ENCODE measurements at regions not wholly inside any gene's neighbourhood (a gene's known extent, or its start where the extent isn't known, plus 50 kb on each side); places are given as distances from the start of the nearest gene placed in this dataset.

DNA sequence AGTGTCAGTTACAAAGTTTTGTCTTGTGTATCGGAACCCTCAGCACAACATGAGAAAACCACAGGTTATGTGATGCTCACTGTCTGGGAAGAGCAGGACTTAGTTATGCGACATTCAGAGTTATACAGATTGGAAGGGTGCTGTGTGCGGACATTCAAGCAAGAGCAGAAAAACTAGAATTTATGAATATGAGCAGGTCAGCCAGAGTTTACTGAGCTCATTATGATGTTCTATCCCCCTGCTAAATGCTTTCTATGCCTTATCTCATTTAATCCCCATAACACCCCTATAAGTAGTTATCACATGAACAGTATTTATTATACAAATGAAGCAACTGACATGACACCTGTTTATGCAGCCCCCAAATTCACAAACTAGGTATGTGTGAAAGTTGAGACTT, 1083.2 kb downstream of the FLRT2 start:
- no peaks in the 10 kb centered on the region for H3K27me3 ChIP-seq (replicated peaks; ENCODE audit: insufficient read depth, low read depth, low read length, poor library complexity)
- no peak for DNase-seq (ENCODE audit: low spot score)
- H3K4me1 ChIP-seq (ENCODE audit: insufficient read depth, low read length, poor library complexity, severe bottlenecking) = no peaks in the 10 kb centered on the region
- CTCF ChIA-PET = no interaction called here
- no peaks in the 10 kb centered on the region for H3K36me3 ChIP-seq (ENCODE audit: insufficient read depth, low read length, poor library complexity, severe bottlenecking)
- TF ChIP-seq EZH2 (IDR thresholded peaks at IDR 0.05; ENCODE audit: borderline replicate concordance, low read depth, low read length, poor library complexity, severe bottlenecking) (no peak), CTCF (conservative IDR thresholded peaks at IDR 0.05; ENCODE audit: low read depth, low read length) (no peak)
- intact Hi-C loops (cut with micrococcal nuclease; ENCODE audit: unreplicated experiment) = no loop called here
- no peaks in the 10 kb centered on the region for H3K9me3 ChIP-seq (ENCODE audit: low read depth, low read length, poor library complexity, severe bottlenecking)
- no peak overlapping the region for H3K27ac ChIP-seq (ENCODE audit: low read depth, low read length, poor library complexity, severe bottlenecking)
- no TSS peak for BruUV-seq (replicated peaks)
- no peak overlapping the region for H3K4me3 ChIP-seq (ENCODE audit: low read depth, low read length, poor library complexity, severe bottlenecking)
- POLR2A ChIA-PET (ENCODE audit: low non-redundant PET) = no interaction called here

DNA sequence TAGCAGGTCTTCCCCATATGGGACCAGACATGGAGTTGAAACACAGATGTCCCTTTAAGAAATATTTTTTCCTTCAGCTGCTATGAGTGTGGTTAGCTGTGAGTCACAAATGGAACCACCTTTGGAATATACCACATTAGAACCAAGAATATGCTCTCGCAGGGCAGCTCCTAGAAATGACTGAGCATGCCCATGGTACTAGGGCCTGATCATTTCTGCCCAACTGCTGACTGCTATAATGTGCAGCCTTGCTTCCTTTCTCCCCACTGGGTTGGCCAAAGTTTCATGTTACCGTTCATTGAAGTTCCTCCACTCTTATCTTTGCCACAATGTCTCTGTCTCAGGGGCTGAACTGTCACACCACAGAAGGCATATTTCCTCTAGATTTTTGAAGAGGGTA, 1074.6 kb downstream of the FLRT2 start:
- no peaks in the 10 kb centered on the region for H3K9me3 ChIP-seq (ENCODE audit: low read depth, low read length, poor library complexity, severe bottlenecking)
- no peak for TF ChIP-seq EZH2 (IDR thresholded peaks at IDR 0.05; ENCODE audit: borderline replicate concordance, low read depth, low read length, poor library complexity, severe bottlenecking)
- no peak for TF ChIP-seq CTCF (conservative IDR thresholded peaks at IDR 0.05; ENCODE audit: low read depth, low read length)
- no peaks in the 10 kb centered on the region for H3K27me3 ChIP-seq (replicated peaks; ENCODE audit: insufficient read depth, low read depth, low read length, poor library complexity)
- BruUV-seq (replicated peaks) = no TSS peak
- H3K36me3 ChIP-seq (ENCODE audit: insufficient read depth, low read length, poor library complexity, severe bottlenecking) = no peaks in the 10 kb centered on the region
- H3K4me3 ChIP-seq (ENCODE audit: low read depth, low read length, poor library complexity, severe bottlenecking) = no peak overlapping the region
- no peak for DNase-seq (ENCODE audit: low spot score)
- H3K27ac ChIP-seq (ENCODE audit: low read depth, low read length, poor library complexity, severe bottlenecking) = no peak overlapping the region
- no peaks in the 10 kb centered on the region for H3K4me1 ChIP-seq (ENCODE audit: insufficient read depth, low read length, poor library complexity, severe bottlenecking)
- intact Hi-C loops (cut with micrococcal nuclease; ENCODE audit: unreplicated experiment) = no loop called here
- ChIA-PET CTCF (no interaction called here), POLR2A (ENCODE audit: low non-redundant PET) (no interaction called here)

DNA sequence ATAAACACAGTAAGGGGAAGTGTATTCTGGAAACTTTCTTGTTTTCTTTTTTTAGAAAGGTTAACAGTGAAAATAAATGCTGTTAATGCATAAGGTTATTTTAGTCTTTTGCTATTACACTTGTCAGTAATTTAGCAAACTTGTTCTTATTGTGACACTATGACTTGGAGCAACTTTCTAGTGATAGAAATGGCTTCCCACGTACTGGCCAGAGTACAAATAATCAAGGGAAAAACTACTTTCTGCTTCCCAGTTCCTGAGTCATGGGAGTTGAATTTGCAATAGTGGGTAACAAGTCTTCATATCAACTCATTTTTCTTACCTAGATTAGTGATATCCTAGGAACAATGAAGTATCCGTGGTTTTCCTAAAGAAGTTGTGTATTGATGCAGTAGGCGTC, 1072.3 kb downstream of the FLRT2 start:
- Histone ChIP-seq H3K27ac (ENCODE audit: low read depth, low read length, poor library complexity, severe bottlenecking) (no peak overlapping the region), H3K27me3 (replicated peaks; ENCODE audit: insufficient read depth, low read depth, low read length, poor library complexity) (no peaks in the 10 kb centered on the region), H3K4me1 (ENCODE audit: insufficient read depth, low read length, poor library complexity, severe bottlenecking) (no peaks in the 10 kb centered on the region), H3K4me3 (ENCODE audit: low read depth, low read length, poor library complexity, severe bottlenecking) (no peak overlapping the region), H3K9me3 (ENCODE audit: low read depth, low read length, poor library complexity, severe bottlenecking) (no peaks in the 10 kb centered on the region), H3K36me3 (ENCODE audit: insufficient read depth, low read length, poor library complexity, severe bottlenecking) (no peaks in the 10 kb centered on the region)
- TF ChIP-seq EZH2 (IDR thresholded peaks at IDR 0.05; ENCODE audit: borderline replicate concordance, low read depth, low read length, poor library complexity, severe bottlenecking) = no peak
- no peak for TF ChIP-seq CTCF (conservative IDR thresholded peaks at IDR 0.05; ENCODE audit: low read depth, low read length)
- no peak for DNase-seq (ENCODE audit: low spot score)
- no TSS peak for BruUV-seq (replicated peaks)
- CTCF ChIA-PET = no interaction called here
- intact Hi-C loops (cut with micrococcal nuclease; ENCODE audit: unreplicated experiment) = no loop called here
- POLR2A ChIA-PET (ENCODE audit: low non-redundant PET) = no interaction called here
